HL-60/S4 treated with phorbol 12-myristate 13-acetate at 8.2 ng/mL for 4 days and 3 days (cell line): ENCODE measurements at regions not wholly inside any gene's neighbourhood (a gene's known extent, or its start where the extent isn't known, plus 50 kb on each side); places are given as distances from the start of the nearest gene placed in this dataset.
"Not testable (repeated sequence)": the region's sequence is repeated elsewhere in the genome, so short reads cannot be mapped to it uniquely, and the experiment has no call there.

Experiments used
- in situ Hi-C: fragments of 300-500 bp; cut with MboI; formaldehyde crosslinking; loops from 2 replicates; pipeline ENCODE4 v1.15.0; 2022; ENCODE audit warnings: low sequenced_read_pairs

DNA sequence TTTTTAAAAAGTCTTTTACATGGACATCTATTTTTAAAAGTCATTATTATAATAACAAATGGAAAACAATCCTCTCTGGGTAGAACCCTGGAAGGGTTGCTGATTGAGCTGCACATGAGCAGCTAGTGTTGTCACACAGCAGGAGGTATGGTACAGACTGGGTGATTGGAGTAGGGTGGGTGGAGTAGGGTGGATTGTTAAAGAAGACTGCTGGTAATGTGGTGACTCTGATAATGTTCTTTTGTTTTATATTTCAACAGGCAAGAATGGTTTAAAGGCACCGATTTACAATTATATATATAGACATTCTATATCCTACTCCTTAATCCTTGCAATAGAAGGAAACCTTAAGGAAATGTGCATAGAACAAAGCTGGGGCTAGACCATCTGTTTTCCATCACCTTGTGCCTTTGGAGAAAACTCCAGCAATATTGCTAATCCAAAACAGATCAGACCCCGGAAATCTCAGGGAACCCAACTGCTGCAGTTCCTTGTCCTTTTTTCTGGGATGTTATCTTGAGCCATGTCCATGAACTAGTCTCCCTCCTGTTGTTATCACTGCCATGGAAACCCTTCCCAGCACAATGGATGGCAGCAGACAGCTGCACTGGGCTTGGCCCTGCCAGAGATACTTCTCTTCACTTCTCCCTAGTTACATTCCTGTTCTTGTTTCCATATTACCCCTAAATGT lies 129.7 kb downstream of the YIPF5 start:
- in situ Hi-C loops: no loop called here

DNA sequence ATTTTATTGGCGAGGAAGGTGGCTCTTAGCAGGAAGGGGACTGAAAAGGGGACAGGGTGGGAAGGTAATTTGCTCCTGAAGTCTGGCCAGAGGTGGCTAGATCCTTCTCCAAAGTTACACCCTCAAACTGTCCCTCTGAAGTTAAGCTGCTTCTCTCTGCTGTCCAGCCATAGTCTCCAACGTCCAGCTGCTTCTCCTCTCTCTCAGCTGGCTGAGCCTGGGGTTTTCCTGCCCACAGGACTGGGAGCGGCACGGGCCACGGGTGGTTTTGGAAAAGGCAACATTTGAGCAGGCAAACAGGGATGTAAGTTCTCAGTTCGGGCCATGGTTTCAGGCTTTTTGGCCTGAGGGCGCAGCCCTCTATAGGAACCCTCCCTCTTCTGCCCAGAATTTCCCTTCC lies 128.3 kb downstream of the YIPF5 start:
- in situ Hi-C loops: no loop called here

DNA sequence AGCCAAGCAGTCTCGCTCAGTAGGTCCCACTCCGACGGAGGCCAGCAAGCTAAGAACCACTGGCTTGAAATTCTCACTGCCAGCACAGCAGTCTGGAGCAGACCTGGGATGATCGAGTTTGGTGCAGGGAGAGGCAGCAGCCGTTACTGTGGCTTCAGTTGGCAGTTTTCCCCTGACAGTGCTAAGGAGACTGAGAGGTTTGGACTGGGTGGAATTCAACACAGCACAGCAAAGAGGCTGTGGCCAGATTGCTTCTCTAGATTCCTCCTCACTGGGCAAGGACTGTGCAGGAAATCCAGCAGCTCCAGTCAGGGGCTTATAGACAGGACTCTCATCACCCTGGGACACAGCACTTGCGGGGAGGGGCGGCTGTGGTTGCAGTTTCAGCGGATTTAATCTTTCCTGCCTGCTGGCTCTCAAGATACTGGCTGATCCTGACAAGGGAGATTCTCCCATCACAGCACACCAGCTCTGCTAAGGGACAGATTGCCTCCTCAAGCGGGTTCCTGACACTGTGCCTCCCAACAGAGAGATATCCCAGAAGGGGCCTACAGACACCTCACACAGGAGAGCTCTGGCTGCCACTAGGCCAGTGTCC lies 122.1 kb downstream of the YIPF5 start:
- in situ Hi-C loops: no loop called here

DNA sequence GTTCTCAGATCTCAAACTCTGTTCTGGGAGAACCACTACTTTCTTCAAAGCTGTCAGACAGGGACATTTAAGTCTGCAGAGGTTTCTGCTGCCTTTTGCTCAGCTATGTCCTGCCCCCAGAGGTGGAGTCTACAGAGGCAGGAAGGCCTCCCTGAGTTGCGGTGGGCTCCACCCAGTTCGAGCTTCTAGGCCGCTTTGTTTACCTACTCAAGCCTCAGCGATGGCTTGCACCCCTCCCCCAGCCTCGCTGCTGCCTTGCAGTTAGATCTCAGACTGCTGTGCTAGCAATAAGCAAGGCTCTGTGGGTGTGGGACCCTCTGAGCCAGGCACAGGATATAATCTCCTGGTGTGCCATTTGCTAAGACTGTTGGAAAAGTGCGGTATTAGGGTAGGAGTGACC lies 115.1 kb downstream of the YIPF5 start:
- in situ Hi-C loops: not testable (repeated sequence)

DNA sequence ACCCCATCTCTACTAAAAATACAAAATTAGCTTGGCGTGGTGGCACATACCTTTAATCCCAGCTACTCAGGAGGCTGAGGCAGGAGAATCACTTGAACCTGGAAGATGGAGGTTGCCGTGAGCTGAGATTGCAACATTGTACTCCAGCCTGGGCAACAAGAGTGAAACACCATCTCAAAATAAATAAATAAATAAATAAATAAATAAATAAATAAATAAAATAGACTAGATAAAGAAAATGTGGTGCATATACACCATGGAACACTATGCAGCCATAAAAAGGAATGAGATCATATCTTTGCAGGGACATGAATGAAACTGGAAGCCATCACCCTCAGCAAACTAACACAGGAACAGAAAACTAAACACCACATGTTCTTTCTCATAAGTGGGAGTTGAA lies 110.4 kb downstream of the YIPF5 start:
- in situ Hi-C loops: not testable (repeated sequence)

DNA sequence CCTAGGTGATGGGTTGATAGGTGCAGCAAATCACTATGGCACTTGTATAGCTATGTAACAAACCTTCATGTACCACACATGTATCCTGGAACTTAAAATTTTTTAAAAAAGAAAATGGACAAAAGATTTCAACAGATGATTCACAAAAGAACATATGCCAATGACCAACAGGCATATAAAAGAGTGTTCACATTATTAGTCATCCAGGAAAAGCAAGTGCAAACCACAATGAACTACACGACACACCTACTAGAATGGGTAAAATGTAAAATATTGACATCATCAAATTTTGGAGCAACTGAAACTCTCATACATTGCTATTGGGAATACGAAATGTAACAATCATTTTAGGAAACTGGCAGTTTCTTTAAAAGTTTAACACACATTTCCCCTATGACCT lies 109.9 kb downstream of the YIPF5 start:
- in situ Hi-C loops: no loop called here

DNA sequence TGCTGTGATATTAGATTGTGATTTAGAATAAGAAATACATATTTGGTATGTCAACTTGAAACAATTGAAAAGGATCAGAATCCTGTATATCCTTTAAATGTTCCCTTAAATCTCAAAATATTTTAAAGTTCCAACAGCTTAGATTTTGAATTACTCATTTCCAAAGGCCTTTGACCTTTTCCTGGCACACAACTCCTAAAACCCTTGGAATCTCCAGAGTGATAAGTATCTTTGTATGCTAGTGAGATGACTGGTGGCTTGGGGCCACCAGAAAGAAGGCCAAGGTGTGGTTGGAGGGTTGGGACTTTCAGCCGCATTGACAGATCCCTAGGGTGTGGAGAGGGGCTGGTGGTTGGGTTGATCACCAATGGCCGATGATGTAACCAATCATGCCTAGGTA lies 104.7 kb downstream of the YIPF5 start:
- in situ Hi-C loops: no loop called here

DNA sequence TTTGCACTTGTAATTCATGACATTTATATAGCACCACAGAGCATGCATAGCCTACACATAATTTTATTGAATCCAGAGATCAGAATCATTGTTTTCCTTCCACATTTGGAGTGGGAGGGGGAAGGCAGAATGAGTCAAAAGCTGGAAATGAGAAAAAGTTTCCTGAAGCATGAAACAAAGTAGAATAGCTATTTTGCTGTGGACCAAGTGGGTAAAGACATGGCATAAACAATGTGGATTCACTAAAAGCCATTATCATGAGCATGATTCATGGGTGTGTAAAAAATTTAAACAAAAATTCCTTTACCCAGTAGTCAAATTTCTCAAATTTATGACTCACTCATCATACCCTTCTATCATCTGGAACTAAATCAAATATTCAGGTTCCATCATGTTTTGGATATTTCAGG lies 97.9 kb downstream of the YIPF5 start:
- in situ Hi-C loops: no loop called here

DNA sequence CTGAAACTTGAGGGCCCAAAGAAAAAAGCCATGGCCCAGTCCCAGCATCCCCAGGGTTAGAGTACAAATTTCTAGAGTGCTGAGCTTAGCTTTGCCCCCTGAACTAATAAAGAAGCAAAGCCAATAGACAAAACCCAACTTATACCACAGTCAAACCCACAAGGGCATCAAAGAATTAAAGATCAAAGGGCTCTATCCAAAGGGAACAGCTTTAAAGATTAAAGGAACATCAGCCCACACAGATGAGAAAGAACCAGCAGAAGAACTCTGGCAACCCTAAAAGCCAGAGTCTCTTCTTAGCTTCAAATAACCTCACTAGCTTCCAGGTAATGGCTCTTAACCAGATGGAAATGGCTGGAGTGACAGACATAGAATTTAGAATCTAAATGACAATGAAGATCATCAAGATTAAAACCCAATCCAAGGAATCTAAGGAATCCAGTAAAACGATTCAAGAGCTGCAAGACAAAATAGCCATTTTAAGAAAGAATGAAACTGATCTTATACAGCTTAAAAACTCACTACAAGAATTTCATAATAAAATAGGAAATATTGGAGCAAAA lies 93.9 kb downstream of the YIPF5 start:
- in situ Hi-C loops: no loop called here

DNA sequence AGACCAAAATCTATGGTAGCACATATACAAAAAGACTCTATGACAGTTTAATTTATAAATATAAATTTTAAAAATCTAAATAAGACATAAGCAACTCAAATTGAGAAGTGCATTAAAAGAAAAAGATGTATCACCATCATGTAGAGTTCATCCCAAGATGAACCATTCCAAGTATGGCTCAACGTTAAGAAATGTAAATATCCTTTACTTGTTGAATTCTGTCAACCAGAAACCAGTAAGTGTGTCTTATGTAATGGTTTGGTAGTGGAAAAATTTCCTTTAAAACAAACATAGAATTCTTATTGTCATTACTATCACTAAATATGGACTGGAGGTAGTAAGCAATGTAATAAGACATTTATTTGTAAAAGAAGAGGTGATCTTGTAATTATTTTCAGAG lies 87.3 kb downstream of the YIPF5 start:
- in situ Hi-C loops: no loop called here

DNA sequence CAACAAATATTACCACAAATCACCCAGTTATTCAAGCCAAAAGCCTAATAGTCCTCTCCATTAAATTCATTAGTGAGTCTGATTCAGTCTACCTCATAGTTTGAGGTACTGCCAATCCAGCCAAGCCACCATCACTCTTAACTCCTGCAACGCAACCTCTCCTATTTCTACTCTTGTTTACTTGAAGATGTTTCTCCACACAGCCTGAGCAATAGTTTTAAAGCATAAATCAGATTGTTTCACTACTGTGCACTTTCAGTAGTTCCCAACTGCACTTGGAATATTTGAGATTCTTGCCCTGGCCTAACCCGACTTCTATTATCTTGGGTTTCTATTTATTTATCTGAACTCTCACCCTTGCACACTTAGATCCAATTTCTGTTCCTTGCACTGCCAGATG lies 85.5 kb downstream of the YIPF5 start:
- in situ Hi-C loops: no loop called here

DNA sequence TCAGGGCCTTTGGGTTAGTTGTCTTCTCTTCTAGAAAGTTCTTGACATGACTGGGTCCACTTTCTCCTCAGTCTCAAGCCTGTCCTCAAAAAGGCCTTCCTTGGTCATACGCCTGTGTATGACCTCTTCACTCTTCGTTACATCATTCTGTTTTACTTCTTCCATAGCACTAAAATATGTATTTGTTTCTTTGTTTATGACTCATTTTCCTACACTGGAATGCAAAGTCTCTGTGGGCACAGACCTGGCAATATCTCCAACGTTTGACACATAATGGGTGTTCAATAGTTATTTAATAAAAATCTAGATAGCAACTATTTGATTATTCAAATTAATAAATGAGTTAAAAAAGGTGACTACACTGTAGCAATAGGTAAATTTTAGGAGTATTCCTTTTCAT lies 85.1 kb downstream of the YIPF5 start:
- in situ Hi-C loops: no loop called here

DNA sequence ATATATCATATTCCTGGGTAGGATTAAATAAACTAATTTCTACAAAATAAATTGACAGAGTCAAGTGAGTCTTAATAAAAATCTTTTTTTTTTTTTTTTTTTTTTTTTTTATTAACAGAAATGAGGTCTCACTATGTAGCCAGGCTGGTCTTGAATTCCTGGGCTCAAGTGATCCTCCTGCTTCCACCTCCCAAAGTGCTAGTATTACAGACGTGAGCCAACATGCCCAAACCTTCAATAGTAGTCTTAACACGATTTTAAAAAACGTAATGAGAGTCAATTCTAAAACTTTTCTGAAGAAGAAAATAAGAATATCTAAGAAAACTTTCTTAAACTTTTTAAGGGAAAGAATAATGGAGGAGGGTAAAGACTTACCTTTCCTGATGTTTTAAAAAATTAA lies 84.2 kb downstream of the YIPF5 start:
- in situ Hi-C loops: no loop called here

DNA sequence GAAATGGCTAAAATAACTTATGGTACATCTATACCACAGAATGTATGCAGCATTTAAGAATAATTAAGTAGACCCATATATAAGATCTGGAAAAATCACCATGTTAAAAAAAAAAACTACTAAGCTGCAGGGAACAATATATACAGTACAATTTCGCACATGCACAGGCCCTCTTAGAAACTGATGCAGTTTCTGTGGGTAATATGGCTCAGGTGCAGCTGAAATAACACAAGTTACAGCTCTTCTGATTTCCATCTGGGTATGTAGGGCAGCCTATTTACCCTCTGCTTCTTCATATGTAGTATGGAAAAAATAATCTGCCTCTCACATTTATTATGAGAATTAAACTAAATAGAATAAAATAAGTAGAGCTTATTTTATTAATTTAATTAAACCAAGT lies 82.9 kb downstream of the YIPF5 start:
- in situ Hi-C loops: no loop called here

DNA sequence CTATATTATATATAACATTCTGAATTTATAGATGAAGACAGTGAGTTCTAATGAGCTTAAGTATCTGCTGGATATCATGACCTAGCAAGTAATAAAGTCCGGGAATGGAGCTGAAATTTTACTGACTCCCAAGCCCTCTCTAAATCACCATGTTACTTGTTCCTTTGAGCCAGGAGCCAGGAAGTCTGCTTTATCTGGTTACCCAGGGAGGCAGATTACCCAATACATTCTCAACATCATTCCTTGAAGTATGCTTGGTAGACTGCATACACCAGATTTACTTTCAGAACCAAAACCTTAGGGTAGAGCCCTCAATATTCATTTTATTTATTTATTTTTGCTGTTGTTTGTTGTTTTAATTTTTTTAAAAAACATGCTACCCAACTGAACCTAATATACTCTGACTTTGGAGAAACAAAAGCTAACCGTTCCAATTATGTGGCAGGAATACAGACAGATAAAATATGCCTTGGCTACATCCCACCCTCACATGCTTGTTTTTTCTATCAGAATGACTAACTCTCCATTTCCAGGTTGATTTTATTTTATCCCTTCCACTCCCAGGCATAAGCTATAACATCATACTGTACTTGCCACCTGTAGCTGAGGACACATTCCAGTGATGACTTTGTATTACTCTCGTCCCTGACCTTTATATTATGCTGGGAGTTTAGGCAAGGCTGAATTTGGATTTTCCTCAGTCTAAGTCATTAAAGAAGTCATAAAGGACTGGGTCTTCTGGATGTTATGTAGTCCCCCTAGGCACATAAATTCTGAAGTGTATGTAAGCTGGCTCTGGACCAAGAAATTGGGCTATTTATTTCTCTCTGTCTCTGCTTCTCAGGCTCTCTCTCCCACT lies 82.0 kb downstream of the YIPF5 start:
- in situ Hi-C loops: no loop called here

DNA sequence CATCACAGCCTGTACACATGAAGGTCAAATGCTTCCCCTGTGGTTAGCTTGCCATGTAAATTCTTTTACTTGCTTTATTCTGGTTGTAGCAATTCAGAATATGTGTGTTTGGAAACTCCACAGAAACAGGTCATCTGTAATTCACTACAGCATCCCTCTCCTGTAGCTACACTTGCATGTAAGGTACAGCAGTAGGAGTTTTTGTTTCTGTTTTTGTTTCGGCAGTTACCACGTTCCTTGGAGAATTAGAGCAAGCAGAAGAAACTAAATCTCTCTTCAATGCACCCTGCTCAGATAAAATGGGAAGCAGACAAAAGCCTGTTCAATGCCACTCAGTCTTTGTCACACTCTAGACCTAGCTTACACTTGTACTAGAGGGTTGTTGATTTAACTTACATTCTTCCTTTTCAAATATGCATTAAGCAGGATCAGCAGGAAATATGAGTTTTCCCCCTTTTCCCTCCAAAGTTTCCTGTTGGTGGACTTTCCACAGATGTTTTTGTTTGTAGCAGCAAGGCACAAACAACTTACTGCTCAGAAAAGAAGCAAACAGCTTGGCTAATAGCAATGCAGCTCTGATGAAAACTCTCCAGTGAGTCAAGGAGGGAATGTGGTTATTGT lies 80.9 kb downstream of the YIPF5 start:
- in situ Hi-C loops: no loop called here

DNA sequence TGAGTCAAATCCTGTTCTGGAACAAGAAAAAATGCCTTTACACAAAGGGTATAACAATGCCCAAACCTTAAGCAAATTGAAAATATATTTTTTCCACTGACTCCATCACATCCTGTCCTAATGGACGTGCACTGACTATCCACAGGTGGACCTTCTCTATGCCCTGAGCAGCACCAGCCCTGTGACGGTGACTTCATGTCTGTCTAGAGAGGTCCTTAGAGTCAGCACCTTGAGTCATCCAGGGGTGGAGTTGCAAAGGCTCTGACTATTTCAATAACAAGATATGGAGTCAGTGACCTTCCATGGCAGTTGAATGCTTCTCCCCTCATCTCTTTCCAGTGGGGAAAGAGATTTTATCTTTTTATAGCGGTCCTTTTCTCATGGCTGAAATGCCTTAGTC lies 78.0 kb downstream of the YIPF5 start:
- in situ Hi-C loops: no loop called here

DNA sequence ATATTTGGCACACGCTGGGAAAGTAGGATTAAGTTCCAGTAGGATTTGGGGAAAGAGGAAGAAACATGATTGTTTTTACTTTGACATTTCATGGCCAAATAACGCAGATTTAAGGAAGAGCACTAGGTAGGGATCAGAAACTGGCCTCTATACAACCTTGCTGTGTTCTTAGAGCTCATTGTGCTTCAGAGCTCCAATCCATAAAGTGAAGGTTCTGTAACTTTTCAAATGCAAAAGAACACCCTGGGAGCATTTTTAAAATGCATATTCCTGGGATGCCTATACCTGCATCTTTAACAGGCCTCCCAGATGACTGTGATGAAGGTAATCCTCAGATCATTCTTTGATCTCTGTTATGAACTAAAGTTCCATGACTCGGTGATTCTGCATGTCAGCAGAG lies 77.1 kb downstream of the YIPF5 start:
- in situ Hi-C loops: no loop called here

DNA sequence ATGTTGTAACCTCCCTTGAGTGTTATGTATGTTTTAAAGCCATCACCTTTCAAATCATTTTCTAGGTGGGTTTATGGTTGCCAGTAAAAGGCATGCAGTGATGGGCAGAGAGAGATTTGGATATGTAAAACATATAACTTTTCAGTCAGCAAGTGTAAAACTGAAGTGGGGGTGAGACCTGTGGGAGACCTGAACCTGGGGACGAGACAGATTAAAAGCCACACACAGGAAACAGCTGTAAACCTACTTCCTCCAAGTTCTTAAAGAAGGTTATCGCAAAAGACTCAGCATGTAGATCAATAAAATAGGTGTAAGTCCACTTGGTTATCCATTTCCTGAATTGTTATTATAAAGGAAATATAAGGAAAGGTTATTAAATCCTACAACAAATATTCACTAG lies 76.6 kb downstream of the YIPF5 start:
- in situ Hi-C loops: no loop called here

DNA sequence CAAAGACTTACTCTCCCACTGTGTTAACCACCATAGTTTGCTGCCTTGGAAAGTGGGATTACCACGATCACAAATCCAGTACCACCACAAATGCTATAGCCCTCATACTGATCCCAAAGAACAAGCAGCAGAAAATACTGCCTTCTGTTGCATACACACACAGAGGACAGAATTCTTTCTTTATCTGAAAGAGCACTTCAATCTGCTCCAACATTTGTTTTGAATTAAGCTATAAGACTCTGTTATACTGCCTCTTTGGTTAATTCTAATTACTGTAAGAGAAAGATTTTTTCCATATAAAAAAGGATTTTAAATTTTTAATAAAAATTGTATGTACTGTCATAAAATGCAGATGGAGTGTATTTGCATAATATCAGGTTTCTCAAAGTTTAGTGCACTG lies 69.8 kb downstream of the YIPF5 start:
- in situ Hi-C loops: no loop called here

DNA sequence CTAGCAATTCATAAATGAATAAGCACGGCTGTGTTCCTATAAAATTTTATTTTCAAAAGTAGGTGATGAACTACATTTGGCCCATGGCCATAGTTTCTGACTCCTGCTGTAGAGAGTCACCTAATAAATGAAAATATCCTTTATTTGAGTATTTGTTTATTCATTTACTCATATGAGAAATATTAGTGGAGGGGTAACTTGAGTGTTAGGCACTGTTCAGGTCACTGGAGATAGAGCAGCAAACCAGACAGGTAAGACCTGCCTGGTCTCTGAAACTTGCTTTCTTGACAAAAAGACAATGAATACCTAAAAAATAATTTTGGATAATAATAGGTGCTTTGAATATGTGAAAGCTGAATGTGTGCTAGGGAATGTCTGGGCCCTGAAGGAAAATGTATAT lies 68.8 kb downstream of the YIPF5 start:
- in situ Hi-C loops: no loop called here
